ENCODE measurements at regions not wholly inside any gene's neighbourhood (a gene's known extent, or its start where the extent isn't known, plus 50 kb on each side); places are given as distances from the start of the nearest gene placed in this dataset.

DNA sequence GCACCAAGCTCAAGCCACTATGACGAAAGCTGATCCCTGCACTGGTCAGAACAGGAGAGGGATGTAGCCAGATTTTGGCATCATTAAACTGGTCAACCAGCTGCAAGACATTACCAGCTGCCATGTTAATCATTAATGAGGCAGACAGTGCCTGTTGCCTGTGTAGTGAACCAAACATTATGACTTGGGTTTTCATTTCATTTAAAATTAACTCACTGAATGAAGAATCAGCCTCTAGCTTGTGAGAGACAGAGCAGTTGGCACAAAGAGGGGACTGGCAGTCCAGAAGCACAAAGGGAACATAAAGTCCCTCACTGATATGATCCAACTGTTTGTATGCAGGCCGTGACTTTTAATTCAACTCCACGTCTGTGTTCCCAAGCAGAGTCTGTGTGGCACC lies 318.9 kb downstream of the SEC16B start:
- TF ChIP-seq EZH2 (IDR thresholded peaks at IDR 0.05; ENCODE audit: low read length, unreplicated experiment) (no peak), EZH2phosphoT487 (IDR thresholded peaks at IDR 0.05; ENCODE audit: borderline replicate concordance, low read length) (no peak)
- TF ChIP-seq, protein P1, sequence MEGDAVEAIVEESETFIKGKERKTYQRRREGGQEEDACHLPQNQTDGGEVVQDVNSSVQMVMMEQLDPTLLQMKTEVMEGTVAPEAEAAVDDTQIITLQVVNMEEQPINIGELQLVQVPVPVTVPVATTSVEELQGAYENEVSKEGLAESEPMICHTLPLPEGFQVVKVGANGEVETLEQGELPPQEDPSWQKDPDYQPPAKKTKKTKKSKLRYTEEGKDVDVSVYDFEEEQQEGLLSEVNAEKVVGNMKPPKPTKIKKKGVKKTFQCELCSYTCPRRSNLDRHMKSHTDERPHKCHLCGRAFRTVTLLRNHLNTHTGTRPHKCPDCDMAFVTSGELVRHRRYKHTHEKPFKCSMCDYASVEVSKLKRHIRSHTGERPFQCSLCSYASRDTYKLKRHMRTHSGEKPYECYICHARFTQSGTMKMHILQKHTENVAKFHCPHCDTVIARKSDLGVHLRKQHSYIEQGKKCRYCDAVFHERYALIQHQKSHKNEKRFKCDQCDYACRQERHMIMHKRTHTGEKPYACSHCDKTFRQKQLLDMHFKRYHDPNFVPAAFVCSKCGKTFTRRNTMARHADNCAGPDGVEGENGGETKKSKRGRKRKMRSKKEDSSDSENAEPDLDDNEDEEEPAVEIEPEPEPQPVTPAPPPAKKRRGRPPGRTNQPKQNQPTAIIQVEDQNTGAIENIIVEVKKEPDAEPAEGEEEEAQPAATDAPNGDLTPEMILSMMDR (conservative IDR thresholded peaks at IDR 0.05; ENCODE audit: low read depth, low read length) = no peak

Measured in PC-3 (cell line).